ENCODE measurements at regions not wholly inside any gene's neighbourhood (a gene's known extent, or its start where the extent isn't known, plus 50 kb on each side); places are given as distances from the start of the nearest gene placed in this dataset.

DNA sequence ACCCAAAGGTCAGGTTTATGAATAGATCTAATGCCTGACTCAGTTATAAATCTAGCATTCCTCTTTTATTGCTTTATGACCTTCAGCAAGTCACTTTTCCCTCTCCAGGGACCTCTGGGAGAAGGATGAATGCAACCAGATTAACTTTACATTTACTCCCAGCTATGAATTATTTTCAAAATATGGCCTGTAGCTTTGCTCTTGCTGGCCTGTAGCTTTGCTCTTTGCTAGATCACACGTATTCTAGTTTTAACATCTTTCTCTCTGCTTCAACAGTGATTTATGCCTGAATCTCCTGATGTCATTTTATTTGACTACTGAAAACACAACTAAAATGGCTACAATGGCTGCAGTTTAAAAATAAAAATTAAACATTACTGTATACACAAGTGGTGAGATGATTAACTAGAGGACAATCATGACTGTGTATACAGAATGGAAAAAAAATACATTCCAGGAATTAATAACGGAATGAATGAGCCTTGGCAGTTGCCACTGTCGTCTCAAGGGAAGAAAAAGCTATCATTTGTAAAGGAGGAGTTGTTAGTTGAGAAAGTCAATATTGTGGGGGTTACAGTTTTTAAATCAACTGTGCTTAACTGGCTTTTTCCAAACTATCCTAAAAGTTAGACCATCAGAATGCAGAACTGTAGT lies 434.5 kb upstream of the GOT2 start:
- no peak for TF ChIP-seq ASH2L (IDR thresholded peaks at IDR 0.05; ENCODE audit: borderline replicate concordance, low read depth)
- no peak for TF ChIP-seq POLR2A (IDR thresholded peaks at IDR 0.05; ENCODE audit: low read depth, low read length)
- TF ChIP-seq, protein P1, sequence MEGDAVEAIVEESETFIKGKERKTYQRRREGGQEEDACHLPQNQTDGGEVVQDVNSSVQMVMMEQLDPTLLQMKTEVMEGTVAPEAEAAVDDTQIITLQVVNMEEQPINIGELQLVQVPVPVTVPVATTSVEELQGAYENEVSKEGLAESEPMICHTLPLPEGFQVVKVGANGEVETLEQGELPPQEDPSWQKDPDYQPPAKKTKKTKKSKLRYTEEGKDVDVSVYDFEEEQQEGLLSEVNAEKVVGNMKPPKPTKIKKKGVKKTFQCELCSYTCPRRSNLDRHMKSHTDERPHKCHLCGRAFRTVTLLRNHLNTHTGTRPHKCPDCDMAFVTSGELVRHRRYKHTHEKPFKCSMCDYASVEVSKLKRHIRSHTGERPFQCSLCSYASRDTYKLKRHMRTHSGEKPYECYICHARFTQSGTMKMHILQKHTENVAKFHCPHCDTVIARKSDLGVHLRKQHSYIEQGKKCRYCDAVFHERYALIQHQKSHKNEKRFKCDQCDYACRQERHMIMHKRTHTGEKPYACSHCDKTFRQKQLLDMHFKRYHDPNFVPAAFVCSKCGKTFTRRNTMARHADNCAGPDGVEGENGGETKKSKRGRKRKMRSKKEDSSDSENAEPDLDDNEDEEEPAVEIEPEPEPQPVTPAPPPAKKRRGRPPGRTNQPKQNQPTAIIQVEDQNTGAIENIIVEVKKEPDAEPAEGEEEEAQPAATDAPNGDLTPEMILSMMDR (IDR thresholded peaks at IDR 0.05 in 2 of 3, conservative IDR thresholded peaks at IDR 0.05 in 1 of 3; ENCODE audit: control insufficient read depth in 2 of 3, extremely low read depth in 1 of 3, insufficient read depth in 1 of 3, low read depth in 3 of 3, low read length in 3 of 3) = no peak
- TF ChIP-seq TCF7 (IDR thresholded peaks at IDR 0.05; ENCODE audit: borderline replicate concordance) = no peak
- TF ChIP-seq, protein P2, sequence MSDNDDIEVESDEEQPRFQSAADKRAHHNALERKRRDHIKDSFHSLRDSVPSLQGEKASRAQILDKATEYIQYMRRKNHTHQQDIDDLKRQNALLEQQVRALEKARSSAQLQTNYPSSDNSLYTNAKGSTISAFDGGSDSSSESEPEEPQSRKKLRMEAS (IDR thresholded peaks at IDR 0.05; ENCODE audit: low read depth, low read length) = no peak
- TF ChIP-seq POLR2AphosphoS5 (IDR thresholded peaks at IDR 0.05; ENCODE audit: low read length) = no peak
- TF ChIP-seq MYC (IDR thresholded peaks at IDR 0.05; ENCODE audit: insufficient read depth, insufficient read length, insufficient replicate concordance, low read length, severe bottlenecking) = no peak
- TF ChIP-seq SUZ12 (IDR thresholded peaks at IDR 0.05; ENCODE audit: unreplicated experiment) = no peak
- TF ChIP-seq SIN3A (IDR thresholded peaks at IDR 0.05; ENCODE audit: low read depth, low read length) = no peak
